Gastrocnemius medialis (tissue), 4 donors: ENCODE measurements at regions not wholly inside any gene's neighbourhood (a gene's known extent, or its start where the extent isn't known, plus 50 kb on each side); places are given as distances from the start of the nearest gene placed in this dataset.

Experiments used
- ATAC-seq, 2 donors: fragments of 150-250 bp; one replicate each; pipeline ENCODE4 v1.9.1; 2016
- DNase-seq, 2 donors: peaks; one replicate each; pipeline ENCODE4 v3.0.0-alpha.2; 2019
- H3K27ac ChIP-seq, 4 donors: fragments of 200-600 bp; sonication (generic); 1 replicate in 1 of 4; 2 replicates in 3 of 4; pipeline ENCODE4 v1.5.1; 2016 to 2018; ENCODE audit warnings: mild to moderate bottlenecking in 2 of 4, moderate library complexity in 1 of 4
- H3K27me3 ChIP-seq, 3 donors: fragments of 200-600 bp; sonication (generic) in 2 of 3; 1 replicate in 1 of 3; 2 replicates in 2 of 3; pipeline versions ENCODE4 v1.5.1 to v1.6.0; 2016 to 2019; ENCODE audit warnings: mild to moderate bottlenecking in 1 of 3, moderate library complexity in 1 of 3
- H3K36me3 ChIP-seq, 2 donors: fragments of 200-600 bp; sonication (generic) in 1 of 2; one replicate each; pipeline ENCODE4 v1.5.1; 2017 to 2018
- H3K4me1 ChIP-seq, 2 donors: fragments of 200-600 bp; sonication (generic) in 1 of 2; one replicate each; pipeline ENCODE4 v1.5.1; 2016 to 2017; ENCODE audit warnings: mild to moderate bottlenecking in 2 of 2
- H3K4me3 ChIP-seq, 4 donors: fragments of 200-600 bp; sonication (generic) in 3 of 4; 1 replicate in 1 of 4; 2 replicates in 3 of 4; pipeline ENCODE4 v1.5.1; 2016 to 2019; ENCODE audit warnings: mild to moderate bottlenecking in 2 of 4
- H3K9me3 ChIP-seq, 3 donors: fragments of 200-600 bp; sonication (generic) in 2 of 3; 1 replicate in 1 of 3; 2 replicates in 2 of 3; pipeline ENCODE4 v1.5.1; 2016 to 2019
- POLR2A ChIP-seq, 2 donors: fragments of 450-650 bp; IDR thresholded peaks; one replicate each; pipeline ENCODE4 v1.6.1; 2017; ENCODE audit warnings: antibody characterized with exemption in 2 of 2, mild to moderate bottlenecking in 2 of 2, moderate library complexity in 2 of 2
- in situ Hi-C, 4 donors: fragments of 200-750 bp; cut with MboI; loops; one replicate each; pipeline versions ENCODE4 v1.15.0 to v1.8.0; 2017; ENCODE audit warnings: low sequenced_read_pairs in 4 of 4
- intact Hi-C: fragments of 100-400 bp; cut with DNase I; formaldehyde crosslinking; loops from one replicate; pipeline ENCODE4 v1.15.1; 2023; ENCODE audit warnings: low total_unique reads
- TF ChIP-seq, protein P1 (sequence below), 5 experiments: fragments of 450-650 bp in 3 of 5; fragments of 200-600 bp in 2 of 5; sonication (generic) in 2 of 5; IDR thresholded peaks in 4 of 5; conservative IDR thresholded peaks in 1 of 5; 1 replicate in 4 of 5; 2 replicates in 1 of 5; pipeline ENCODE4 v1.5.1; 2016 to 2019; ENCODE audit warnings: antibody characterized with exemption in 5 of 5, mild to moderate bottlenecking in 3 of 5, moderate library complexity in 3 of 5

DNA sequence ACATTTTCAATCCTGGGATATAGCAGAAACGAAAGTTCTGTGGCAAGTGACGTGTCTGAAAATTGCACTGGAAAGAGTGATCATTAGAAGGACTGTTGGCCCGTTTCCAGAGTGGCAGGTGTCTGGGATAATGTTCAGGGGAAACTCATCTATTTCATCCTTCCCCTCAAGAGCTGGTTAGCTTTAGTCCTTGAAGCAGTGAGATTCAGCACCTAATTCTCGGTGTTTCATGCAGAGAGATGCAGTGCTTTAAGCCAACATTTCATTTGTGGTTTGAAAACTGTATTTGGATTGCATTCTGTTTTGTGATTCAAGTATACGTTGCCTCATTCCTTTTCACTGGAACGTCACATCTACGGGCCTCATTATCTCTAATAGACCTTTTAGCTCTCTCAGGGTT, 205.0 kb upstream of the RAG2 start:
- Histone ChIP-seq H3K27me3 (no peaks in the 10 kb centered on the region), H3K27ac (no peak overlapping the region), H3K4me1 (no peaks in the 10 kb centered on the region), H3K4me3 (no peak overlapping the region), H3K9me3 (no peaks in the 10 kb centered on the region), H3K36me3 (no peaks in the 10 kb centered on the region)
- TF ChIP-seq POLR2A (IDR thresholded peaks at IDR 0.05) = no peak
- TF ChIP-seq, protein P1, sequence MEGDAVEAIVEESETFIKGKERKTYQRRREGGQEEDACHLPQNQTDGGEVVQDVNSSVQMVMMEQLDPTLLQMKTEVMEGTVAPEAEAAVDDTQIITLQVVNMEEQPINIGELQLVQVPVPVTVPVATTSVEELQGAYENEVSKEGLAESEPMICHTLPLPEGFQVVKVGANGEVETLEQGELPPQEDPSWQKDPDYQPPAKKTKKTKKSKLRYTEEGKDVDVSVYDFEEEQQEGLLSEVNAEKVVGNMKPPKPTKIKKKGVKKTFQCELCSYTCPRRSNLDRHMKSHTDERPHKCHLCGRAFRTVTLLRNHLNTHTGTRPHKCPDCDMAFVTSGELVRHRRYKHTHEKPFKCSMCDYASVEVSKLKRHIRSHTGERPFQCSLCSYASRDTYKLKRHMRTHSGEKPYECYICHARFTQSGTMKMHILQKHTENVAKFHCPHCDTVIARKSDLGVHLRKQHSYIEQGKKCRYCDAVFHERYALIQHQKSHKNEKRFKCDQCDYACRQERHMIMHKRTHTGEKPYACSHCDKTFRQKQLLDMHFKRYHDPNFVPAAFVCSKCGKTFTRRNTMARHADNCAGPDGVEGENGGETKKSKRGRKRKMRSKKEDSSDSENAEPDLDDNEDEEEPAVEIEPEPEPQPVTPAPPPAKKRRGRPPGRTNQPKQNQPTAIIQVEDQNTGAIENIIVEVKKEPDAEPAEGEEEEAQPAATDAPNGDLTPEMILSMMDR (IDR thresholded peaks at IDR 0.05 in 4 of 5, conservative IDR thresholded peaks at IDR 0.05 in 1 of 5) = no peak
- ATAC-seq = no peak
- in situ Hi-C loops (no loop called here), intact Hi-C loops (no loop called here)
- DNase-seq = no peak

DNA sequence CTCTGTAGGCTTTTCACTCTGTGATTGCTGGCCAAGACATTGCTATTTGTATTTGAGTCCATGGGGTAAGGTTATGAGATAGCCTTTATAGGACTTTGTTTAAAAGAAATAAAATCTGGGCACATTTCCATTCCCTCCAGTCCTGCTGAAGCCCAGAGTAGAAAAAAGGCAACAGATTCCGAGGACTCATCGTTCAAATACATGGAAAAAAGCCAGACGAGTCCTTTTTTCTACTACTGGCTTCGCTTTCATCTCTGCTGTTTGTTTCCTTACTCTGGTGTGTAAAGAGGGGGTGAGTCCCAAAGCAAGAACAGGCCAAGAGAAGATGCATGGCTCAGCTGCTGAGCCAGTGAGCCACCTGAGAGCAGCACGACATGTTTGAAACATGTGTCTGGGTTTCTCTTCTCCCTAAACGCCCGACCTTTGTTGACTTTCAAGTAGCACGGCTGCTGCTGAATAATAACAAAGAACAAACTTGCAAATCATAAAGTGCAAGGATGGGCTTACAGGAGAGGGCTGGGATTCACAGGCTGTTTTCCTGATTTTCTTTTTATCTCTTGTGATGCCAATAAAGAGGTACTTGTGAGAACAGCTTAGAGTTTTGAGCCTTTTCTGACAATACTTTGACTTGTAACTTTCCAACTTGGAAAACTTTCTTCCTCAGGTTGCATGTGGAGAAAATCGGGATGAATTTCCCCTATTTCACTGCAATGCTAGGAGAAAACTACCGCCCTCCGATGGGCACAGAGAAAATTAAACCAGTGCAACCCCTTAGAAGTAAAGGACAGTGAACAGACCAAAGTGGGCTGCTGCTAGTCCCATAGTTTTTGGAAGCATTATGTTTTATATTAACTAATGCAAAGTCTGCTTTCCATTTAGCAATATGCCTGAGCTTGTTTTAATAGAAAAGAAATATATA, 195.2 kb upstream of the RAG2 start:
- Histone ChIP-seq H3K27me3 (no peaks in the 10 kb centered on the region), H3K36me3 (no peaks in the 10 kb centered on the region), H3K27ac (no peak overlapping the region), H3K4me3 (no peak overlapping the region), H3K9me3 (no peaks in the 10 kb centered on the region), H3K4me1 (no peaks in the 10 kb centered on the region)
- no peak for ATAC-seq
- intact Hi-C loops = no loop called here
- DNase-seq = no peak
- in situ Hi-C loops = no loop called here
- TF ChIP-seq, protein P1 (IDR thresholded peaks at IDR 0.05 in 4 of 5, conservative IDR thresholded peaks at IDR 0.05 in 1 of 5) = no peak
- no peak for TF ChIP-seq POLR2A (IDR thresholded peaks at IDR 0.05)

DNA sequence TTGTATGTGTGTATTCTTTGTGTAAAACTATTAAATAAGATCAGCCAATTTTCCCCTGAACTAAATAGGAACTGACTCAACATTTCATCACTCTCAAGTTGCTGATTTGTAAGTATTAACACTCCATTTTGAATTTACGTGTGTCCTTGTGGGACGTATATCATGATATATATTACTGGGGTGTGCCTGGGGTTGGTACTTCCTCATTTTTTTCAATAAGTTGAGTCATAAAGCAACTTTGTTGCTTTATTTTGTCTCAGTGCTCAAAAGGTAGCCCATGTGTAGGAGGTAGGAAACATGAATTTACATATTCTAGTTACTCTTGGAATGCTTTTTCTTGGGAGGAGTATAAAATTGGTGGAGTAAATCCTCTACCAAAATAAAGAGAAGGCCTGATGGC, 193.9 kb upstream of the RAG2 start:
- no peak for ATAC-seq
- no peak for DNase-seq
- TF ChIP-seq, protein P1 (IDR thresholded peaks at IDR 0.05 in 4 of 5, conservative IDR thresholded peaks at IDR 0.05 in 1 of 5) = no peak
- no peak for TF ChIP-seq POLR2A (IDR thresholded peaks at IDR 0.05)
- no peak overlapping the region for H3K27ac ChIP-seq
- no peaks in the 10 kb centered on the region for H3K9me3 ChIP-seq
- in situ Hi-C loops (no loop called here), intact Hi-C loops (no loop called here)
- H3K27me3 ChIP-seq = no peaks in the 10 kb centered on the region
- H3K4me1 ChIP-seq = no peaks in the 10 kb centered on the region
- H3K36me3 ChIP-seq = no peaks in the 10 kb centered on the region
- H3K4me3 ChIP-seq = no peak overlapping the region

DNA sequence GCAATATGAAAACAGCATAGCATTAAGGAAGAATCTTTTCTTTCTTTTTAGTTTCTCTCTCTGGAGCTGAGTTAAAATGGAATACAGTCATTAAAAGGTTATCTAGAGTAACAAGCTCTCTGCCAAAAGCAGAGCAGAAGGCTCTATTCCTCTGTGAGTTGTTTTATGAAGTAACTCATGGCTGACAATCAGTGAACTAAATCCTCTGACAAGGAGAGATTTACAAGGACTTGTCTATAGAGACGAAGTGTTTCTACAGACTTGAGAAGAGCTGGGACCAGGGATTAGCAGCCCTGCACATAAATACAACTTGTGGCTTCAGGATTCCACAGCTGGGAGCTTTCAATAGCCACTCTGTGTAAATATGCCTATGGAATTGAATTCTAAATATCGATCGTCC, 192.5 kb upstream of the RAG2 start:
- Histone ChIP-seq H3K4me1 (no peaks in the 10 kb centered on the region), H3K27ac (no peak overlapping the region), H3K4me3 (no peak overlapping the region), H3K9me3 (no peaks in the 10 kb centered on the region), H3K36me3 (no peaks in the 10 kb centered on the region), H3K27me3 (no peaks in the 10 kb centered on the region)
- intact Hi-C loops = no loop called here
- ATAC-seq = no peak
- TF ChIP-seq POLR2A (IDR thresholded peaks at IDR 0.05) = no peak
- TF ChIP-seq, protein P1 (IDR thresholded peaks at IDR 0.05 in 4 of 5, conservative IDR thresholded peaks at IDR 0.05 in 1 of 5) = no peak
- in situ Hi-C loops = no loop called here
- DNase-seq = no peak
